H54 (cell line): ENCODE measurements at regions not wholly inside any gene's neighbourhood (a gene's known extent, or its start where the extent isn't known, plus 50 kb on each side); places are given as distances from the start of the nearest gene placed in this dataset.
"Not testable (repeated sequence)": the region's sequence is repeated elsewhere in the genome, so short reads cannot be mapped to it uniquely, and the experiment has no call there.

Experiments used
- DNase-seq: peaks from one replicate; pipeline ENCODE4 v3.0.0; 2011; ENCODE audit warnings: low spot score, mixed read lengths; ENCODE audit not compliant: insufficient read length
- FAIRE-seq: peaks from 3 replicates; lab custom pipeline; 2011; peaks lifted over from hg19 to GRCh38; lab: Jason Lieb, UNC
- POLR2A ChIP-seq: IDR thresholded peaks from 2 replicates; pipeline ENCODE4 v1.6.1; 2011; ENCODE audit warnings: low read depth, mild to moderate bottlenecking, low read length

DNA sequence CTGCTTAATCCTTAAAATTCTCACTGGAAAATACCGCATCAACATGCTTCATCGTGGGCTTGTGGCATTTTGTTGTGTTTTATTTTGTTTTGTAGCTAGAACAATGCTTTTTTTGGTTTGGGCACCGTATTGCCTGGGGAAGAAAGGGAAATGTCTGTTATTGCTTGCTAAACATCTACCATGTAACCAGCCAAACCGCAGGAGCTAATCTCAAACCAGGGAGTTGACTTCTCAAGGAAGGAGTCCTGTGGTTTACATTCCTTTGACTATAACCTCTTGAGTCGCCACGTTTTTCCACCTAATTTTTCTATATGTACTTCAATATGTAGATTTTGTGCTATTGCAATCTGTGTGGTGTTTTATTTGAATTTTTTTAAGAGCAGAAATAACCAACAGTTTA, 593.5 kb upstream of the SOX9 start:
- DNase-seq (no peak), FAIRE-seq (no peak)
- TF ChIP-seq POLR2A = no peak

DNA sequence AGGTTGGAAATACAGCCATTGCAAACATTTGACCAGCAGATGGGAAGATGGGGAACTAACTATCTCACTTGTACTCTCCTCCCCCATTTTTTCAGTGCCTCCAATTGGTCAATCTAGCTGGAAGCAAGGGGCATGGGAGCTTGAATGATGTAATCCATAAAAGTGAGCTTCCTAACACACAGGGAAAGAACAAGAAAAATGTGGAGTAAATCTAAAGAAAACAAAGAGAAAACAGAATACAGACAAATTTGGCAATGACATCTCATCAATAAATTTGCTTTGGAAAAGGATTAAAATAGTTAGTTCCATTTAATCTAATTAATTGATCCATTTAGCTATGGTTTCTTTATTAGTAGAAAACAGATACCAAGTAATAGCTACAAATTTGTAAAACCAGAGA, 592.6 kb upstream of the SOX9 start:
- no peak for TF ChIP-seq POLR2A
- FAIRE-seq = no peak
- no peak for DNase-seq

DNA sequence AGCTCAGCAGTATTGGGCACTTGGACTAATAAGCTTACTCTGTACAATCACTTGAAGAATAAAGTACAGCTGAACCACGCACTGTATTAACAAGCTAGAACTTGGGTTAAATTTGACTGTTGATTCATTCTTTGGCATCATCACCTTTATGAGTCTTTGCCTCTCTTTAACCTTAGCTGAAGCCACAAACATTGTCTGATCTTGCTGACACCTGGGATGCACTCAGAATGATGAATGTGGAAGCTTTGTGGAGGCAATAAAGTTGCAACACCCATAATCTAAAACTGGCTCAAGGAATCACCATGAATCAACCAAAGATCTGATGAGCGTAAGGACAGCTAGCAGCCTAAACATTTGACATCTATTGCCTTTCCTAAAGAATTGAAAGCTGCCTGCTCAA, 590.6 kb upstream of the SOX9 start:
- no peak for TF ChIP-seq POLR2A
- FAIRE-seq = peak; percentile 86
- no peak for DNase-seq

DNA sequence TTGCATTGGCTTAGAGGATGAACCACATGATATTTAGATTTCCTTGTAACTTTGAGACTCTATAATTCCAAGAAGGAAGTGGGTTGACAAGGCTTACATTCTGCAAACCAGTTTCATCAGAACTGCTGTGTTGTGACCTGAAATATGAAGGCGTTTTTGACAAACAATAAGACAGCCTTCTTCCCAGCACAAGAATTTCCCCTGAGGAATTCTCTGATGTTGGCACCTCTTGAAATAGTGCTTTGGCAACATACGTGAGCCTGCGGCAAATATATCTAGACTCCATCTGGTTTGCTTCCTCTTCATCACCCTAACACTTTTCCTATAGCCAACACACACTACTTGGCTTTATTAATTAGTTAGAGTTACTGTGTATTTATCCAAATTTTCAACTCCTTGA, 585.5 kb upstream of the SOX9 start:
- FAIRE-seq (peak; percentile 52), DNase-seq (no peak)
- TF ChIP-seq POLR2A = no peak

DNA sequence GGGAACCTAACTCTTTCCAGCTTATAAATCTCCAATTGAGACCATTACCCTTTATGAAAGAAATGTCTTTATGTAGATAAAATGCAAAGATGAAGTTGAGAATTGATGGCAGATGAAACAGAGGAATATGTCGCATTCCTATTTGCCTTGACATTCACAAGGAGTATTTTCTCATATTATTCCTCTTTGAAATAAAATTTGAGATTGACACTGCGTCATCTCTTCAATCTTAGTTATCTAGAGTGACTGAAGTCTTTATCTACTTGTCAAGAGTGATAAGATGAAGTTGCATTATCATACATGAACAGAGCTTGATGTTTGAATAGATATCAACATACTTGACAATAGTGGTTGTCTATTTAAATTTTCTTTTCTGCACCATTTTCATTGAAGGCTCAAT, 574.4 kb upstream of the SOX9 start:
- no peak for DNase-seq
- TF ChIP-seq POLR2A = no peak
- no peak for FAIRE-seq

DNA sequence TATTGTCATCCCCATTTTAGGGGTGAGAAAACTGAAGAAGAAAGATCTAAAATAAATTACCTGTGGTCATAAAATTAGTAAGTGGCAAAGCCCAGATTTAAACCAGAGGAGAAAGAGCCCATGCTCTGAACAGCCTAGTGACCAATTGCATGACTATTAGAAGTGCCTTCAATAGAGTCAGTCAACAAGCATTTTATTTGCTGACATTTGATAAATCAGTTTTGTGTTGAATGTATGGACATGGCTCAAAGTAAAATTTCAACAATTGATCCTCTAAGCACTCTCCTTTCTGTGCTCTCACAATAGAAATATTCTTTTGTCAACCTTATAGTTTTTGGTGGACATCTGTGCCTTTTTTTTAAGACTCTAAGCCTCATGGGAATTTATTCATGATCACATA, 572.9 kb upstream of the SOX9 start:
- TF ChIP-seq POLR2A = no peak
- FAIRE-seq = no peak

DNA sequence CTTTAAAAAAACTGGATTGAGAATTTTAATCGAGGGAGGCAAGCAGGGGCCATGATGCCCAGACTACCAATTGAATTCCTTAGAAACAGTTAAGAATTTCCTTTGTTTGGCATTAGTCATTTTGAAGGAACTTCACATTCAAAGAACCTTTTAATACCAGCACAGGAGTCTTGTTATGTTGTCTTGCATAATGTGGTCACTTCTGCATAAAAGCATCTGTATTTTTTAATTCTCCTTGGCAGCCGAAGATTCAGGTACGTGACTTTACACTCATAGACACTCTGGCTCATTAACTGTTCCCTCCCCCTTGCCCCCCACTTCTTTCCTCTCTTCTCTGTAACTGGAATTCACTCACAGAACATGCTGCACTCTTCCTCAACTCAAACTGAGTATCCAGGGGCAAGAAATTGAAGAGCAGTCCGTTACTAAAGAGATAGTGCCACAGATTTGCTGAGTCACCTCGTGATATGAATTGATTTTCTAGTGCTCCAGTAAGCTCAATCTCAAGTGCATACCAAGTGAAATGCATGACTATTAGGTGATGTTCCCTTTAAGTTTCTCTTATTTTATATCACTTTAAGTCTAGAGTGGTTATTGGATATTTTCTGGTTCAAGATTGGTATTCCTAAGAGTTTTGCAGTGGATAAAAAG, 572.2 kb upstream of the SOX9 start:
- DNase-seq (no peak), FAIRE-seq (no peak)
- no peak for TF ChIP-seq POLR2A

More for the DNA sequence above, 572.9 kb upstream of the SOX9 start:
- DNase-seq = no peak

DNA sequence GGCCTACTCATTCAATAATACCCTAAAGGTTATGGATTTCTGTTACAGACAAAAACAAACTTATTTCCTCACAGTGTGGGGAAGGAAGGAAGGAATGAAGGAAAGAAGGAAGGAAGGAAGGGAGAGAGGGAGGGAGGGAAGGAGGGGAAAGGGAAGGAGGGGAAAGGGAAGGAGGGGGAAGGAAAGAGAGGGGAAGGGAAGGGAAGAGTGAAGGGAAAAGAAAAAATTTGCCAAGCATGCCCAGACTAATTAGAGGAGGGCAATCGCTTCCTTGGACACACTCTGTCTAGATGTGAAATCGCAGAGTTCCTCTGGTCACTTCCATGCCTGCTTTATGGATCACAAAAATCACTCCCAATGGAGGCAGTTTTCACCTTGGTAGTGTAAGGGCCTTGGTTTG, 570.1 kb upstream of the SOX9 start:
- no peak for TF ChIP-seq POLR2A
- FAIRE-seq (no peak), DNase-seq (no peak)

DNA sequence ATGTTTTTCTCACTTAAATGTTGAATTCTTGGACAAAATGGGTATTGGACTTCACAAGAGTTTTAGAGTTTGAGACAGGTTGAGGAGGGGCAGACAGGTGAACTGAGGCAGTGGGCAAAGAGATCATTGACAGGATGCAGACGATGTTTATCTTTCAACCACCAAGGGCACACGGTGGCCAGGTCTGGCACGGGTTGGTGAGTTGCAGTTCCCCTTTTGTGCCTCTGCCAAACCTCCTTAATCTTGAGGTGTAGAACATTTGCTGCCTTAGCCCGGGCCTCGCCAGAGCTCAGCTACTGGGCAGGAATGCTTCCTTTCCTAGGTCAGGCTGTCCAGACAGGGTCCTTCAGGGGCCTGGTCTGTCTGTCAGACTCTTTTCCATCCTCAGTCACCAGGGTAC, 567.4 kb upstream of the SOX9 start:
- no peak for TF ChIP-seq POLR2A
- FAIRE-seq (no peak), DNase-seq (no peak)

DNA sequence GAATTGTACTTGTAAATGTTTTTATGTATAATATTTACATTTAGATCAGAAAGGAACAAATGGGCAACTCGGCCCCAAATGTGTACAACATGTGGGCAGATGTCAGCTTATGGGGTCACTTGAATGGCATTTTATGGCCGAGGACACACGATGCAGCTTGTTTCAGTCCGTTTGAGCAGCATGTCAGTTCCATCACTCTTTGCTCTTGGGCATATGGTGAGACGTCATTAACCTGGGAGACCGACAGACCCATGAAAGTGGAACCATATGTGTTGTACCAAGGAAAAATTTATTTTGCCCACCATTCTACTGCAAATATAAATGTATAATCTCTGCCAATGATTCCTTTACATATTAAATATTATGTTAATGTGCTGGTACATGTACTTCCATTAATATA, 561.9 kb upstream of the SOX9 start:
- no peak for DNase-seq
- no peak for FAIRE-seq
- TF ChIP-seq POLR2A = no peak

DNA sequence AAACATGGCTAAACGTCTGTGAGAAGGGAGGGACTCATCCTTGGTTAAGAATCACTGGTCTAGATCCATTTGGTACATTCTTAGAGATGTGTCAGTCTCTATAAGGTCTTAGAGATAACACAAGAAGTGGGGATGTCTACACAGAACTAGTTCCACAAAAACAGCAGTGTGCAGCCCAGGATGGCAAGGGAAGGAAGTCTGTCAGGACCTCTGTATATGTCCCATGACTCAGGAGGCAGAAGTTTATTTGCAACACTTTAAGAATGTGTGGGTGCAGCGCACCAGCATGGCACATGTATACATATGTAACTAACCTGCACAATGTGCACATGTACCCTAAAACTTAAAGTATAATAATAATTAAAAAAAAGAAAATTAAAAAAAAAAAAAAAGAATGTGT, 548.5 kb upstream of the SOX9 start:
- FAIRE-seq = peak; percentile 67
- no peak for TF ChIP-seq POLR2A
- no peak for DNase-seq

DNA sequence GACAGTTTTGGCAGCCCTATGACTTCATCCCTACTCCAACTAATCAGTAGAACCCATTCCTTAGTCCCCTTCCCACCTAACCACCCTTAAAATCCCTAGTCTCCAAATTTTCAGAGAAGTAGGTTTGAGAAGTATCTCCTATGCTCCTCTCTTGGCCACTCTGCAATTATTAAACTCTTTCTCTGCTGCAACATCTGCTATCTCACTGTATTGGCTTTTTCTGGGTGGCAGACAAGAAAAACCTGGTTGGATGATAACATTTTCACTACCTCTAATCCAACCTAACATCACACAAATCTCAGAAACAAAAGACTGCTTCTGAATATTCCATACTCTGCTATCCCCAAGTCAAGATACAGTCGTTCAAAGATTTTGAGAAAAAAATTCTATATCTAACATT, 542.4 kb upstream of the SOX9 start:
- no peak for FAIRE-seq
- DNase-seq = no peak
- no peak for TF ChIP-seq POLR2A

DNA sequence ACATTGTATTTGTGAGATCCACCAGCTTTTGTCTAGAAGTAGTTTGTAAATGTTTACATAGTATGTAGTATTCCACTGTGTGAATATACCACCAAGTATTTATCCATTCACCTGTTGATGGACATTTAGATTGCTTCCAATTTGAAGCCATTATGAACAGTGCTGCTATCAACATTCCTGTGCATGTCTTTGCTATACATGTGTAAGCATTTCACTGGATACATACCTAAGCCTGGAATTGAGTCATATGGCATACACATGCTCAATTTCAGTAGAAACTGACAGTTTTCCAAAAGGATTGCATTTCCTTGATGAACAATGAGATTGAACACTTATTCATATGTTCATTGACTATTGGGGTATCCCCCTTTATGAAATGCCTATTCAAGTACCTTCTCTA, 540.6 kb upstream of the SOX9 start:
- DNase-seq (no peak), FAIRE-seq (peak; percentile 67)
- no peak for TF ChIP-seq POLR2A

DNA sequence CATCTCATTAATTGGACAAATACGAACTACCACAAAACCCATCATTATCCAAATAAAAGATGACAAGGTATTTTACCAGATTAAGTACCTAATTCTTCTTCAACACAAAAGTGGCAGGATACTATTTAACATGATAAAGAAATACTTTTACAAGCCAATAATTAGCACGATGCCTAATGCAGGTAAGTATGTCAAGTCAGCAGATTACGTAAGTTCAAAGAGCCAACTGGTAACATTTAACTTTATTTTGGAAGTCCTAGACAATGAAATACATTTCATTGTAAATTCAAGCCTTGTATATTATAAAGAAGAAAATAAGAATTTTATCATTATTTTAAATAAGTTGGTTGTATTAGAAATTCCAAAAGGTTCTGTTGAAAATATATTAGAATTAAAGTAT, 535.3 kb upstream of the SOX9 start:
- TF ChIP-seq POLR2A = no peak
- FAIRE-seq = no peak
- DNase-seq = no peak

DNA sequence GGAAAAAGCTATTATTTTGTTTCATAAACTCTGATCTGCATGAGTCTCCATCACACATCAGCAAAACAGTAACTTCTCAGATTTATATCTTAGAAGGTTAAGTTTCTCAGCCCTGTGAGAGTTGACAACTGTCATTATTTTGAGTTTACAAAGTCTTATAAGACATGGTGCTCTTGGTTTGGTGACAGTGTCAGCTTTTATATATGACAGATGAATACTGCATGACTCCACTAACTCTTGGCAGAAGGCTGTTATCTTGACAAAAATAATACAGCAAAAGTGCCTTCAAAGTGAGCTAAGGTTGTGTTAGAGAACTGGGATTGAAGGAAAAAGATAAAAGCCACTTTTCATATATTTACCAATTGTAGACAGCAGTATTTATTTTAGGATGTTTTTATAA, 528.4 kb upstream of the SOX9 start:
- no peak for DNase-seq
- FAIRE-seq = no peak
- TF ChIP-seq POLR2A = no peak

DNA sequence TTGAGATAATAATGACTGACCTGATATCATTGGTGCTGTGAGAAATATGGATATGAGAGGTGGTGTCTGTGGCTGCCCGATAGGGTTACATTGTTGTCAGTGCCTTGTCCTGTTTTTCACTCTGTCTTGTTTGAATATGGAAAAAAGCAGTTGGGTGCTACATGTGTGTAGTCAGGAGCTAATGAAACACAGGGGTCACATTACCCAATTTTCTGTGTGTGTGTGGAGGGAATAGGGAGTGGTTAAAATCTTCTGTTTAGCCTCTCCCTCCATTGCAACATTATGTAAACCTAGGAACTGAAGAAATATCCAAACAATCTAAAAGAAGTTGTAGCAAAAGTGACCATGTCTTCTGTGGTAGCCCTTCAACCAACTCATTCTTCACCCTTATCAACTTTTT, 527.7 kb upstream of the SOX9 start:
- TF ChIP-seq POLR2A = no peak
- FAIRE-seq = no peak
- DNase-seq = no peak

DNA sequence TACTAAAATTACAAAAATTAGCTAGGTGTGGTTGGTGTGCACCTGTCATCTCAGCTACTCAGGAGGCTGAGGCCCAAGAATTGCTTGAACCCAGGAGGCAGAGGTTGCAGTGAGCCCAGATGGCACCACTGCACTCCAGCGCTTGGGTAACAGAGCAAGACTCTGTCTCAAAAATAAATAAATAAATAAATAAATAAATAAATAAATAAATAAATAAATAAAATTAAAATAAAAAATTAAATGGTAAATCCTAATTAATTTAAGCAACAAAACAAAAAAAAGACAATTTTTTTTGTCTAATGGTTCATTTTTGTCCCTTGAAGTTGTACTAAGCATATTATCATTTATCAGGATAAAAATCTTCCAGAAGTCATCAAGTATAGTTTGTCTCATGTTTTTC, 521.2 kb upstream of the SOX9 start:
- DNase-seq, FAIRE-seq: not testable (repeated sequence)
